IMR-90 (cell line): ENCODE measurements at regions not wholly inside any gene's neighbourhood (a gene's known extent, or its start where the extent isn't known, plus 50 kb on each side); places are given as distances from the start of the nearest gene placed in this dataset.

Source experiments
- ATAC-seq: fragments of 200-7000 bp; cut with Tn5 transposase; 2 replicates; pipeline ENCODE4 v1.9.1; 2020; ENCODE audit warnings: low read depth, mild to moderate bottlenecking, moderate library complexity
- BruUV-seq: library from RNA; stranded (reverse); fragments of 400-500 nt; replicated peaks from 2 replicates; lab custom pipeline; 2021; lab: Mats Ljungman, UMichigan
- CTCF ChIA-PET: fragments of 300-600 bp; formaldehyde crosslinking; extraction: SDS; loops from one replicate; lab custom pipeline; 2021; ENCODE audit warnings: antibody characterized with exemption; lab: Yijun Ruan, JAX
- POLR2A ChIA-PET: fragments of 300-600 bp; sonication (Branson Sonifier 250); formaldehyde crosslinking; loops from one replicate; lab custom pipeline; 2022; ENCODE audit warnings: antibody characterized with exemption; ENCODE audit not compliant: unreplicated experiment; lab: Charles Lee
- DNase-seq: peaks from one replicate; pipeline ENCODE4 v3.0.0; 2013
- H2AFZ ChIP-seq: replicated peaks from 2 replicates; pipeline ENCODE3; 2013; ENCODE audit warnings: low read length, mild to moderate bottlenecking; ENCODE audit not compliant: poor library complexity
- H2AK5ac ChIP-seq: 2 replicates; pipeline ENCODE4 v1.6.1; 2013; ENCODE audit warnings: low read depth, low read length, inconsistent platforms
- H2AK9ac ChIP-seq: replicated peaks from 2 replicates; pipeline ENCODE3; 2013; ENCODE audit warnings: mild to moderate bottlenecking, low read depth, low read length, moderate library complexity; ENCODE audit not compliant: poor library complexity
- H2BK120ac ChIP-seq: 2 replicates; pipeline ENCODE4 v1.6.1; 2013; ENCODE audit warnings: low read depth, low read length, inconsistent platforms
- H2BK15ac ChIP-seq: 3 replicates; pipeline ENCODE4 v1.6.1; 2013; ENCODE audit warnings: low read depth, low read length, inconsistent platforms
- H2BK20ac ChIP-seq: 2 replicates; pipeline ENCODE4 v1.6.1; 2013; ENCODE audit warnings: low read depth, mild to moderate bottlenecking, inconsistent platforms, low read length, moderate library complexity
- H2BK5ac ChIP-seq: 2 replicates; pipeline ENCODE4 v1.6.1; 2013; ENCODE audit warnings: mild to moderate bottlenecking, low read depth, low read length, inconsistent platforms; ENCODE audit not compliant: poor library complexity, severe bottlenecking
- H3K14ac ChIP-seq: replicated peaks from 2 replicates; pipeline ENCODE4 v1.6.1; 2013; ENCODE audit warnings: low read depth, low read length, inconsistent platforms
- H3K18ac ChIP-seq: 2 replicates; pipeline ENCODE4 v1.6.1; 2013; ENCODE audit warnings: low read depth, low read length, control low read depth
- H3K23ac ChIP-seq: 2 replicates; pipeline ENCODE4 v1.6.1; 2013; ENCODE audit warnings: low read depth, low read length, inconsistent platforms
- H3K27ac ChIP-seq: 2 replicates; pipeline ENCODE4 v1.5.1; 2013; ENCODE audit warnings: mild to moderate bottlenecking, control low read depth, low read length; ENCODE audit not compliant: insufficient read depth
- H3K27me3 ChIP-seq: 2 replicates; pipeline ENCODE4 v1.6.1; 2013; ENCODE audit warnings: low read length; ENCODE audit not compliant: control insufficient read depth, insufficient read depth
- H3K36me3 ChIP-seq: 2 replicates; pipeline ENCODE4 v1.6.1; 2013; ENCODE audit warnings: low read length, mixed read lengths; ENCODE audit not compliant: control insufficient read depth, insufficient read depth
- H3K4ac ChIP-seq: 2 replicates; pipeline ENCODE4 v1.6.1; 2013; ENCODE audit warnings: low read depth, low read length, inconsistent platforms
- H3K4me1 ChIP-seq: 2 replicates; pipeline ENCODE4 v1.6.1; 2013; ENCODE audit warnings: low read length, mixed read lengths; ENCODE audit not compliant: control insufficient read depth, insufficient read depth
- H3K4me2 ChIP-seq: 2 replicates; pipeline ENCODE4 v1.6.1; 2013; ENCODE audit warnings: low read depth, mild to moderate bottlenecking, control low read depth, low read length, moderate library complexity
- H3K4me3 ChIP-seq: 2 replicates; pipeline ENCODE4 v1.5.1; 2013; ENCODE audit warnings: low read depth, mild to moderate bottlenecking, control low read depth, low read length, moderate library complexity; ENCODE audit not compliant: insufficient read depth
- H3K56ac ChIP-seq: 2 replicates; pipeline ENCODE4 v1.6.1; 2013; ENCODE audit warnings: low read length, inconsistent platforms; ENCODE audit not compliant: insufficient read depth; ENCODE audit errors: extremely low read depth
- H3K79me1 ChIP-seq, 2 experiments: 2 replicates each; pipeline ENCODE4 v1.6.1; 2013; ENCODE audit warnings: low read length in 2 of 2, inconsistent platforms in 1 of 2, low read depth in 1 of 2
- H3K9ac ChIP-seq: 2 replicates; pipeline ENCODE4 v1.6.1; 2013; ENCODE audit warnings: low read depth, low read length, control low read depth
- H3K9me1 ChIP-seq: 2 replicates; pipeline ENCODE4 v1.6.1; 2013; ENCODE audit warnings: low read length, inconsistent platforms; ENCODE audit not compliant: insufficient read depth
- H3K9me3 ChIP-seq: 2 replicates; pipeline ENCODE4 v1.6.1; 2013; ENCODE audit warnings: low read length; ENCODE audit not compliant: control insufficient read depth, insufficient read depth
- H4K20me1 ChIP-seq: 2 replicates; pipeline ENCODE4 v1.6.1; 2013; ENCODE audit warnings: low read length, inconsistent platforms; ENCODE audit not compliant: insufficient read depth
- H4K5ac ChIP-seq: 2 replicates; pipeline ENCODE4 v1.6.1; 2013; ENCODE audit warnings: mild to moderate bottlenecking, low read depth, low read length, control low read depth
- H4K8ac ChIP-seq, 2 experiments: 2 replicates each; pipeline ENCODE4 v1.6.1; 2013; ENCODE audit warnings: low read depth in 2 of 2, low read length in 2 of 2, control low read depth in 1 of 2, inconsistent platforms in 1 of 2
- H4K91ac ChIP-seq: 2 replicates; pipeline ENCODE4 v1.6.1; 2013; ENCODE audit warnings: low read depth, low read length, inconsistent platforms; ENCODE audit not compliant: insufficient read depth
- CEBPB ChIP-seq: IDR thresholded peaks from 2 replicates; pipeline ENCODE4 v1.6.1; 2012; ENCODE audit warnings: low read depth, low read length, improper control_type of control experiment
- FOS ChIP-seq: fragments of 150-350 bp; IDR thresholded peaks from 2 replicates; pipeline ENCODE4 v1.6.1; 2016; ENCODE audit warnings: low read depth, low read length
- MAFK ChIP-seq: IDR thresholded peaks from 2 replicates; pipeline ENCODE4 v1.6.1; 2012; ENCODE audit warnings: low read depth, low read length, improper control_type of control experiment
- MAZ ChIP-seq: IDR thresholded peaks from 2 replicates; pipeline ENCODE4 v1.6.1; 2012; ENCODE audit warnings: low read depth, mild to moderate bottlenecking, low read length, improper control_type of control experiment, moderate library complexity, borderline replicate concordance
- MXI1 ChIP-seq: IDR thresholded peaks from 2 replicates; pipeline ENCODE4 v1.6.1; 2012; ENCODE audit warnings: low read depth, mild to moderate bottlenecking, low read length, moderate library complexity, borderline replicate concordance
- NFE2L2 ChIP-seq: fragments of 150-350 bp; IDR thresholded peaks from 2 replicates; pipeline ENCODE4 v1.6.1; 2016; ENCODE audit warnings: low read depth, mild to moderate bottlenecking, low read length
- POLR2A ChIP-seq: IDR thresholded peaks from 2 replicates; pipeline ENCODE4 v1.6.1; 2012; ENCODE audit warnings: mild to moderate bottlenecking, low read depth, low read length
- RAD21 ChIP-seq: IDR thresholded peaks from 2 replicates; pipeline ENCODE4 v1.6.1; 2012; ENCODE audit warnings: low read length, improper control_type of control experiment
- RFX5 ChIP-seq: IDR thresholded peaks from 2 replicates; pipeline ENCODE4 v1.8.0; 2012; ENCODE audit warnings: low read depth, mild to moderate bottlenecking, low read length, moderate library complexity
- WGBS, 2 experiments: methylation state at CpG; one replicate each; pipeline versions ENCODE4 v1.1.5 to v1.1.7; 2013; ENCODE audit warnings: missing lambda C conversion rate in 2 of 2; ENCODE audit not compliant: insufficient read length in 1 of 2; ENCODE audit errors: extremely low coverage in 2 of 2; 5-methylcytosine and 5-hydroxymethylcytosine counted together
- dilution Hi-C: fragments of 300-500 bp; cut with HindIII; formaldehyde crosslinking; loops from one replicate; pipeline ENCODE4 v1.14.3; 2018; ENCODE audit warnings: low sequenced_read_pairs; ENCODE audit not compliant: unreplicated experiment
- in situ Hi-C: fragments of 300-500 bp; cut with MboI; formaldehyde crosslinking; loops from 3 replicates; pipeline ENCODE4 v1.14.3; 2019; ENCODE audit warnings: low sequenced_read_pairs, inconsistent platforms, mixed read lengths
- intact Hi-C: fragments of 100-400 bp; cut with micrococcal nuclease; formaldehyde crosslinking; loops from 2 replicates; pipeline ENCODE4 v1.10.0; 2022

GRCh38 chr12:74891083-74891668 lies 318.5 kb downstream of the KCNC2 start:
- Histone ChIP-seq H4K8ac (no peak overlapping the region), H3K27me3 (no peaks in the 10 kb centered on the region), H4K20me1 (no peaks in the 10 kb centered on the region), H2BK5ac (no peak overlapping the region), H3K18ac (no peak overlapping the region), H3K9me1 (no peaks in the 10 kb centered on the region), H2BK20ac (peak overlapping the region; percentile 54; the same call in 1 of the 2 replicates), H3K36me3 (no peaks in the 10 kb centered on the region), H4K5ac (no peak overlapping the region), H3K9ac (no peak overlapping the region), H3K23ac (no peak overlapping the region), H4K91ac (no peak overlapping the region), H2BK120ac (no peak overlapping the region), H3K56ac (no peak overlapping the region), H3K79me1 (no peaks in the 10 kb centered on the region), H3K4ac (no peak overlapping the region), H2AK5ac (no peak overlapping the region), H2AFZ (no peak overlapping the region), H3K14ac (no peak overlapping the region), H2BK15ac (no peak overlapping the region), H3K4me1 (peaks cover 5% of the 10 kb centered on the region; the same call in 1 of the 2 replicates), H3K4me2 (no peak overlapping the region), H3K27ac (no peak overlapping the region), H3K4me3 (no peak overlapping the region), H2AK9ac (no peak overlapping the region), H3K9me3 (no peaks in the 10 kb centered on the region)
- DNase-seq (no peak), ATAC-seq (no peak)
- TF ChIP-seq FOS (no peak), POLR2A (no peak), MAZ (no peak), NFE2L2 (no peak), RAD21 (no peak), MXI1 (no peak), MAFK (0 out of 2 replicates have a peak, but pooled peaks have one; percentile 16), RFX5 (no peak), CEBPB (no peak)
- dilution Hi-C loops, result no loop called here
- no TSS peak for BruUV-seq
- POLR2A ChIA-PET, result no interaction called here
- CTCF ChIA-PET, result interaction anchor here (1.7 kb wide), 1 partner anchor 71 kb away, joined by 3 read pairs; no protein-coding TSS in a partner anchor
- in situ Hi-C loops, result no loop called here
- no CpG with 5 or more reads among the region's 1 CpG for WGBS, 2 experiments
- intact Hi-C loops, result no loop called here
